CD4-positive, alpha-beta T cell (primary cell): ENCODE measurements at regions not wholly inside any gene's neighbourhood (a gene's known extent, or its start where the extent isn't known, plus 50 kb on each side); places are given as distances from the start of the nearest gene placed in this dataset.
"Not testable (repeated sequence)": the region's sequence is repeated elsewhere in the genome, so short reads cannot be mapped to it uniquely, and the experiment has no call there.

Experiments
- ATAC-seq: fragments of 200-7000 bp; cut with Tn5 transposase; one replicate; pipeline ENCODE4 v1.10.0; 2022; ENCODE audit warnings: mild to moderate bottlenecking; ENCODE audit not compliant: poor library complexity
- CTCF ChIA-PET: fragments of 350-600 bp; sonication (Branson Sonifier 250); formaldehyde crosslinking; loops from one replicate; lab custom pipeline; 2021; ENCODE audit warnings: antibody characterized with exemption, inconsistent platforms; lab: Charles Lee
- POLR2A ChIA-PET: fragments of 350-600 bp; sonication (Branson Sonifier 250); formaldehyde crosslinking; loops from one replicate; lab custom pipeline; 2021; ENCODE audit warnings: antibody characterized with exemption, inconsistent platforms; lab: Charles Lee
- DNase-seq, 14 experiments: peaks; one replicate each; pipeline ENCODE4 v3.0.0-alpha.2; 2013 to 2020; ENCODE audit warnings: mixed read lengths in 2 of 14
- H3K27ac ChIP-seq, 2 donors: one replicate each; pipeline versions ENCODE4 v1.5.1 to v1.7.0; 2013; ENCODE audit warnings: low read length in 2 of 2, low read depth in 1 of 2, mild to moderate bottlenecking in 1 of 2
- H3K27me3 ChIP-seq, 2 experiments: 1 replicate in 1 of 2; 2 replicates in 1 of 2; pipeline versions ENCODE4 v1.6.1 to v1.7.0; 2013; ENCODE audit warnings: low read length in 2 of 2, control low read depth in 1 of 2, mild to moderate bottlenecking in 1 of 2, moderate library complexity in 1 of 2; ENCODE audit not compliant: insufficient read depth in 2 of 2, control insufficient read depth in 1 of 2
- H3K36me3 ChIP-seq: one replicate; pipeline ENCODE4 v1.6.1; 2013; ENCODE audit warnings: low read length, control low read depth; ENCODE audit not compliant: insufficient read depth
- H3K4me1 ChIP-seq: one replicate; pipeline ENCODE4 v1.6.1; 2013; ENCODE audit warnings: low read length, control low read depth; ENCODE audit not compliant: insufficient read depth
- H3K4me3 ChIP-seq: one replicate; pipeline ENCODE4 v1.5.1; 2013; ENCODE audit warnings: mild to moderate bottlenecking, low read length, moderate library complexity
- H3K9me3 ChIP-seq, 2 experiments: 1 replicate in 1 of 2; 2 replicates in 1 of 2; pipeline versions ENCODE4 v1.6.1 to v1.7.0; 2013; ENCODE audit warnings: low read length in 2 of 2, mild to moderate bottlenecking in 2 of 2, control low read depth in 1 of 2, moderate library complexity in 1 of 2; ENCODE audit not compliant: control insufficient read depth in 1 of 2, insufficient read depth in 1 of 2
- H3K27ac Mint-ChIP-seq: one replicate; pipeline ENCODE4 v1.8.0; 2020; ENCODE audit warnings: mixed read lengths
- H3K27me3 Mint-ChIP-seq: one replicate; pipeline ENCODE4 v1.8.0; 2021; ENCODE audit warnings: mixed read lengths
- H3K36me3 Mint-ChIP-seq: one replicate; pipeline ENCODE4 v1.8.0; 2021; ENCODE audit warnings: low read depth, mixed read lengths
- H3K4me1 Mint-ChIP-seq: one replicate; pipeline ENCODE4 v1.8.0; 2021; ENCODE audit warnings: low read depth, mixed read lengths
- H3K4me3 Mint-ChIP-seq: one replicate; pipeline ENCODE4 v1.8.0; 2020; ENCODE audit warnings: mild to moderate bottlenecking, mixed read lengths
- H3K9me3 Mint-ChIP-seq: one replicate; pipeline ENCODE4 v1.8.0; 2020; ENCODE audit warnings: mixed read lengths
- intact Hi-C, 2 experiments: fragments of 100-400 bp; cut with DNase I in 1 of 2; cut with micrococcal nuclease in 1 of 2; formaldehyde crosslinking; loops; one replicate each; pipeline versions ENCODE4 v1.15.1 to v1.9.0; 2023 to 2025; cut with DNase I, micrococcal nuclease
- TF ChIP-seq, protein P1 (sequence below): fragments of 200-600 bp; IDR thresholded peaks from one replicate; pipeline ENCODE4 v1.8.0; 2022; ENCODE audit warnings: antibody characterized with exemption, mild to moderate bottlenecking

DNA sequence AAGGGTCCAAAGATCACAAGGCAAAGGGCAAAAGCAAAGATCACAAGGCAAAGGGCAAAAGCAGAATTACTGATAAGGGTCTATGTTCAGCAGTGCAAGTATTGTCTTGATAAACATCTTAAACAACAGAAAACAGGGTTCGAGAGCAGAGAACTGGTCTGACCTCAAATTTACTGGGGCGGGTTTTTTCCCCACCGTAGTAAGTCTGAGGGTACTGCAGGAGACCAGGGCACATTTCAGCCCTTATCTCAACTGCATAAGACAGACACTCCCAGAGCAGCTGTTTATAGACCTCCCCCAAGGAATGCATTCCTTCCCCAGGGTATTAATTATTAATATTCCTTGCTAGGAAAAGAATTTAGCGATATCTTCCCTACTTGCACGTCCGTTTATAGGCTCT is 61.3 kb downstream of the ZNF860 start:
- DNase-seq, H3K27me3 Mint-ChIP-seq, H3K4me1 Mint-ChIP-seq, H3K4me1 ChIP-seq, H3K27ac ChIP-seq, H3K4me3 ChIP-seq, ATAC-seq, intact Hi-C loops, CTCF ChIA-PET, H3K4me3 Mint-ChIP-seq, H3K27me3 ChIP-seq, POLR2A ChIA-PET, H3K36me3 Mint-ChIP-seq, H3K9me3 Mint-ChIP-seq, H3K27ac Mint-ChIP-seq, H3K36me3 ChIP-seq: not testable (repeated sequence)
- peaks cover 11 to 15% of the 10 kb centered on the region in 2 experiments for H3K9me3 ChIP-seq

- CTCF ChIA-PET, result interaction anchor here (0.8 kb wide), 1 partner anchor 42 kb away, joined by 3 read pairs; no protein-coding TSS in a partner anchor
These were observed 61.1 kb upstream of the GPD1L start for GRCh38 chr3:32045091-32045915.

GRCh38 chr3:32046102-32046501 is 60.3 kb upstream of the GPD1L start:
- ATAC-seq (no peak), DNase-seq (no peak)
- H3K4me3 ChIP-seq, result no peak overlapping the region
- ChIA-PET POLR2A (interaction anchor here (0.6 to 1.3 kb wide), 2 partner anchors 60 to 72 kb away, joined by 4 to 5 read pairs; partner anchors contain the start of gene GPD1L), CTCF (interaction anchor here (0.8 kb wide), 1 partner anchor 43 kb away, joined by 3 read pairs; no protein-coding TSS in a partner anchor)
- no peaks in the 10 kb centered on the region for H3K4me1 ChIP-seq
- H3K27ac ChIP-seq, result no peak overlapping the region
- H3K27ac Mint-ChIP-seq, result no peak overlapping the region
- no peak overlapping the region for H3K4me3 Mint-ChIP-seq
- no peaks in the 10 kb centered on the region for H3K36me3 ChIP-seq
- H3K36me3 Mint-ChIP-seq, result no peaks in the 10 kb centered on the region
- H3K9me3 ChIP-seq, result peaks cover 7 to 15% of the 10 kb centered on the region in 2 experiments
- H3K27me3 Mint-ChIP-seq, result no peaks in the 10 kb centered on the region
- TF ChIP-seq, protein P1, sequence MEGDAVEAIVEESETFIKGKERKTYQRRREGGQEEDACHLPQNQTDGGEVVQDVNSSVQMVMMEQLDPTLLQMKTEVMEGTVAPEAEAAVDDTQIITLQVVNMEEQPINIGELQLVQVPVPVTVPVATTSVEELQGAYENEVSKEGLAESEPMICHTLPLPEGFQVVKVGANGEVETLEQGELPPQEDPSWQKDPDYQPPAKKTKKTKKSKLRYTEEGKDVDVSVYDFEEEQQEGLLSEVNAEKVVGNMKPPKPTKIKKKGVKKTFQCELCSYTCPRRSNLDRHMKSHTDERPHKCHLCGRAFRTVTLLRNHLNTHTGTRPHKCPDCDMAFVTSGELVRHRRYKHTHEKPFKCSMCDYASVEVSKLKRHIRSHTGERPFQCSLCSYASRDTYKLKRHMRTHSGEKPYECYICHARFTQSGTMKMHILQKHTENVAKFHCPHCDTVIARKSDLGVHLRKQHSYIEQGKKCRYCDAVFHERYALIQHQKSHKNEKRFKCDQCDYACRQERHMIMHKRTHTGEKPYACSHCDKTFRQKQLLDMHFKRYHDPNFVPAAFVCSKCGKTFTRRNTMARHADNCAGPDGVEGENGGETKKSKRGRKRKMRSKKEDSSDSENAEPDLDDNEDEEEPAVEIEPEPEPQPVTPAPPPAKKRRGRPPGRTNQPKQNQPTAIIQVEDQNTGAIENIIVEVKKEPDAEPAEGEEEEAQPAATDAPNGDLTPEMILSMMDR, result no peak
- H3K4me1 Mint-ChIP-seq, result no peaks in the 10 kb centered on the region
- H3K27me3 ChIP-seq, result no peaks in the 10 kb centered on the region
- peaks cover 7% of the 10 kb centered on the region for H3K9me3 Mint-ChIP-seq
- intact Hi-C loops, result no loop called here

More at GRCh38 chr3:32045091-32045915, 61.1 kb upstream of the GPD1L start:
- no peaks in the 10 kb centered on the region for H3K27me3 ChIP-seq
- POLR2A ChIA-PET, result interaction anchor here (0.6 to 1.3 kb wide), 2 partner anchors 61 to 72 kb away, joined by 4 to 5 read pairs; partner anchors contain the start of gene GPD1L
- Mint-ChIP-seq H3K27ac (no peak overlapping the region), H3K27me3 (no peaks in the 10 kb centered on the region), H3K4me3 (no peak overlapping the region), H3K36me3 (no peaks in the 10 kb centered on the region), H3K4me1 (no peaks in the 10 kb centered on the region), H3K9me3 (peaks cover 7% of the 10 kb centered on the region)
- no peaks in the 10 kb centered on the region for H3K36me3 ChIP-seq
- no peak for DNase-seq
- no peak for ATAC-seq
- TF ChIP-seq, protein P1, result no peak
- H3K4me1 ChIP-seq, result no peaks in the 10 kb centered on the region
- intact Hi-C loops, result no loop called here
- peaks cover 11 to 15% of the 10 kb centered on the region in 2 experiments for H3K9me3 ChIP-seq
- H3K27ac ChIP-seq, result no peak overlapping the region
- no peak overlapping the region for H3K4me3 ChIP-seq
